ENCODE measurements at regions not wholly inside any gene's neighbourhood (a gene's known extent, or its start where the extent isn't known, plus 50 kb on each side); places are given as distances from the start of the nearest gene placed in this dataset.
"Not testable (repeated sequence)": the region's sequence is repeated elsewhere in the genome, so short reads cannot be mapped to it uniquely, and the experiment has no call there.

DNA sequence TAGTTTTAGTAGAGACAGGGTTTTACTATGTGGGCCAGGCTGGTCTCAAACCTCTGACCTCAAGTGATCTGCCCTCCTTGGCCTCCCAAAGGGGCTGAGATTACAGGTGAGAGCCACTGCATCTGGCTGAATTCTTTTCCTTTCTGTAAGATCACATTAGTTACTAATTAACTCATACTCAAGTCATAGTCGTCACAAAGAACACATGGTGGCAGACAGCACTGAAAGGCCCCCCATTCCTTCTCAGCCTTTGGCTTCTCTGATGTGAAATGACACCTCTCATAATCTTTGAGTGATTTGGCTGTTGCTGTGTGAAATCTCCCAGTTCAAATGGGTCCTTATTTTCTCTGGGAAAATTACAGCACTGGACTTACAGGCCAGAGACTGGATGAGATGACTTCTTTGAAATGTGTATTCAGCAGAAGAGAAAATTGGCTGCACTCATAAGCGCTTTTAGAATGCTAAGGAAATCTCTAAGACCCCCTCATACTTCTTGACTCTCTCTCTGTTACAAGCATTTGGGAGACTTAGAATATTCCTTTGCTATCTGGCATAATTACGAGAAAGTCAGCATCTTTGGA is 764.8 kb downstream of the RNF144A start:
- Histone ChIP-seq H3K27ac (no peak overlapping the region), H3K4me3 (no peak overlapping the region)

GRCh38 chr2:7683196-7683595 is 766.0 kb downstream of the RNF144A start:
- no peak overlapping the region for H3K4me3 ChIP-seq
- H3K27ac ChIP-seq: no peak overlapping the region

DNA sequence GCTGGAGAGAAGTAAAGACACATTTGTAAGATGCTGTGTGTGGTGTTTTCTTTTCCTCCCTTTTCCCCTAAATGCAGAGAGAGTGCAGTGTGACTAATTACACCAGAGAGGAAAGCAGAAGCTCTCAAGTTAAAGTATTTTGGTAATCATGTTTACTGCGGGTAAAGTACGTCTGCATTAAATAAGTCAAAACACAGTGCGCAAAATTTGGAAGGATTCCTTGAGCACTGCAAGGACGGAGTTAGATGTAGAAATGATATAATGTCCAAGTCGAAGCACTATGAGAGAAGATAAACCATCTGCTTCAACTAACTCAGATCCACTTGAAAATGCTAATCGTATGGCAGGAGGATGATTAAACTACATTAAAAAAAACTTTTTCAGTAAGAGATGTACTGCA is 766.5 kb downstream of the RNF144A start:
- Histone ChIP-seq H3K4me3 (no peak overlapping the region), H3K27ac (no peak overlapping the region)

DNA sequence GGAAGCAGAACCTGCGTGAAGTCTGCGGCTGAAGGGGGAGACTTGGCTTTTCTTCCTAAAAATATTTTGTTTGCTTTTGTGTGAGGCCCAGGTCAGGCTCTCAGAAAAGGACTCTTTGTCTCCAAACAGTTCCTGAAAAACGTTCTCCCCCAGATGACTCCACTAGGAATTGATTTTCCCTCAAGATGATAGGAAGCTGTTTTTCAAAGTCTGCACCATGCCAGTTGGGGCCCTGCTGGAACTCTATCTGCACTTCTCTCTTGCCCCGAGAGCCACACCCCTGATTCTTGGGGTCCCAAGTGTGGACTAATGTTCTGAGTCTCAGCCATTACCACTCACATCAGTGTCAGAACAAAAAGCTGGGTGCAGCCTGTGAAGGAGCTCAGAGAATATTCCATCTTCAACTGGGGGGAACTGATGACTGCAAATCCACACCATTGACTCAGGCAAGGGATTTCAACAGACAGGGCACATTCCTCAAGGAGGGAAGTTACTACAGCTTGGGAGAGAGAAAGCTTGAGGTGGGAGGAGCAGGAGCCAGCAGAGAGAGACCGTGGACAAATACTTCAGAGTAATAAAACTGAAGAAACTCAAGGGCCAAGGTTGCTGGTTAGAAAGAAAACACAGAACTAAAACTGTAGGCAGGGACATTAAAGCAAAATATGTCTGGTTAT is 768.3 kb downstream of the RNF144A start:
- Histone ChIP-seq H3K27ac (no peak overlapping the region), H3K4me3 (no peak overlapping the region)

GRCh38 chr2:7686016-7686385 is 768.8 kb downstream of the RNF144A start:
- H3K4me3 ChIP-seq: no peak overlapping the region

GRCh38 chr2:7691961-7692656 is 774.9 kb downstream of the RNF144A start:
- no peak overlapping the region for H3K4me3 ChIP-seq
- no peak overlapping the region for H3K27ac ChIP-seq

More at GRCh38 chr2:7686016-7686385, 768.8 kb downstream of the RNF144A start:
- H3K27ac ChIP-seq: no peak overlapping the region

GRCh38 chr2:7692657-7693161 is 775.5 kb downstream of the RNF144A start:
- Histone ChIP-seq H3K27ac (no peak overlapping the region), H3K4me3 (no peak overlapping the region)

GRCh38 chr2:7693246-7694075 is 776.2 kb downstream of the RNF144A start:
- no peak overlapping the region for H3K27ac ChIP-seq

DNA sequence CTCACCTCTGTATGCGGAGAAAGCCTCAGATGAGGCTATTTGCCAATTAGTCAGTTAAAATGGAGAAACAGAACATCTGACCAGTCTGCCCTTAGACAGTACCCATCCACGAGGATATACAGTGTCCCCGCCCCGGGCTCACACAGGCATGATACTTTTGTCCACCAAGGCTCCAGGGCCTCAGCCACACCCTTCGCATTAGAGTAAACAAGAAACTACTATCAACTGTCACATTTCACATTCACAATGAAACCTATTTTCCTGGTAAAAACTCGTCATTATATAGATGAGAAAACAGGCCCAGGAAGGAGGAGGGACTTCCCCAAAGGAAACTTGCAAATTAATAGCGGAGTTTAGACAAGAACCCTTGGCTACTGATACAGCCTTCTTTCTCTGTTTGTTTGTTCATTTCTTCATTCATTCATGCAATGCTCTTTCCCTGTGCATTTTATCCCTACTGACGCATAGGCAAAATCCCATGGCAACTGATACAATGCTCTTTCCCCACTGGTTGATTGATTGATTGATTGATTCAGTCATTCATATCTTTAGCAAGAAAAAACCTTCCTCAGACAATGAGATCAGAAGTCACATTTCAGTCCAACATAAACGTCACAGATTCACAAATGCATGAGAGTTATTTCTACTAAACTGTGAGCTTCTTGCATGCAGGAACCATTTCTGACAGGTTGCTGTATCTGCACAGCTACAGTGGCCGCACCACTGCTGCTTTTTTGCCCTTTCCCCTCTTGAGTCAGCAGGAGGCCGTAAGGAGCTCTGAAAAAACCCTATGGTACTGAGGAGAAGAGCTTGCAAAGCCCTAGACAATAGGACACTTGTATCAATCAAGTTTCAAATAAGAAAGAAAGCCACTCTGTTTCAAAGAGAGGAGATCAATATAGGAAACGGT is 777.1 kb downstream of the RNF144A start:
- H3K4me3 ChIP-seq: no peak overlapping the region
- no peak overlapping the region for H3K27ac ChIP-seq

More at GRCh38 chr2:7693246-7694075, 776.2 kb downstream of the RNF144A start:
- H3K4me3 ChIP-seq: no peak overlapping the region

DNA sequence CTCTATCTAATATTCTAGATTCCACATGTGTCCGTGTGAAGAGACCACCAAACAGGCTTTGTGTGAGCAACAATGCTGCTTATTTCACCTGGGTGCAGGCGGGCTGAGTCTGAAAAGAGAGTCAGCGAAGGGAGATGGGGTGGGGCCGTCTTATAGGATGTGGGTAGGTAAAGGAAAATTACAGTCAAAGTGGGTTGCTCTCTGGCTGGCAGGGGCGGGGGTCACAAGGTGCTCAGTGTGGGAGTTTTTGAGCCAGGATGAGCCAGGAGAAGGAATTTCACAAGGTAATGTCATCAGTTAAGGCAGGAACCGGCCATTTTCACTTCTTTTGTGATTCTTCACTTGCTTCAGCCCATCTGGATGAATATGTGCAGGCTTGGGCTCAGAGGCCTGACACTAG is 779.3 kb downstream of the RNF144A start:
- not testable (repeated sequence) for H3K4me3 ChIP-seq, H3K27ac ChIP-seq

DNA sequence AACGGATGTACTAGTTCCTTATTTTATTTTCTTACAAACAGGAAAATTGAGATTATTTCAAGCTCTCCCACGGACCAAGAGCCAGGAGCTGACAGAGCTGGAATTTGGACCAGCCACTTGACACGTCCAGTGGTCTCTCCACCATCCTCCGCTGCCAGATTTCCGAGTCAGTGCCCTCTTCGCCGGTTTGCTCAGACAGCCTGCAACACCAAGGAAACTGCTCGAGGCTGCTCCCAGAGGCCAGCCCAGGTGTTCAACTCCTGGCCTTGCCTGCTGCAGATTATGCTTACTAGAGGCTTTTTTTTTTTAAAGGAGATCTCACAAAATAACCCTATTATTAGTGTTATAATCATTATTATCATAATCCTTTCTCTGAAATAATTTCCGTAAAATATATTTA is 779.8 kb downstream of the RNF144A start:
- H3K27ac ChIP-seq: no peak overlapping the region
- H3K4me3 ChIP-seq: no peak overlapping the region

GRCh38 chr2:7701791-7702190 is 784.6 kb downstream of the RNF144A start:
- H3K27ac ChIP-seq: no peak overlapping the region
- H3K4me3 ChIP-seq: no peak overlapping the region

- H3K27ac ChIP-seq: no peak overlapping the region
- H3K4me3 ChIP-seq: no peak overlapping the region
Observed at GRCh38 chr2:7703048-7703447, 785.8 kb downstream of the RNF144A start.

DNA sequence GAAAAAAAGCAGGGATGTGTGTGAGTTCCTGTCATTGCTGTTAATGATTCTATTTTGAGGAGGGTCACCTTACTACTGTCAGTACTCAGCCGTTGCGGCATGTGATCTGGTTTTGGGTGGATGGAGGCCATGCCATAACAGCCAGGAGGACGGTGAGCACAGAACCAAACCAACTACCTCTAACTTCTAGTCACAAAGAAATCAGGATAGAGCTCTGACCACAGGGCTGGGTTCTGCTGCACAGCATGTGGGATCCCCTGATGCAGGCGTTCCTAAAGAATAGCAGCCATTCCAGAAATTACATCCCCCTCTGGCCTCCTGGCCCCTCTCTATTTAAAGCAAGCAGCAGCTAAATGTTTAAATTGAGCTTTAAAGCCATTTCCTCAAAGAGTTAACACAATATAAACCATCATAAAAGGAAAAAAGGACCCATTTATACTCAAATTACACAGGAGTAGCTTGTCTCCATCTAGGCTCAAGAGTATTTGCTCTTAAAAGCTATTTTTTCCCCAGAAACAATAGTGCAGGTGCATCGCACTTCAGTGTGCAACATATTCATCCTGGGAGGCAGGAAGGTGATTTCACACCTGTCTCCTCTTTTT is 786.4 kb downstream of the RNF144A start:
- no peak overlapping the region for H3K4me3 ChIP-seq
- H3K27ac ChIP-seq: no peak overlapping the region

GRCh38 chr2:7704296-7704865 is 787.2 kb downstream of the RNF144A start:
- no peak overlapping the region for H3K27ac ChIP-seq
- no peak overlapping the region for H3K4me3 ChIP-seq

DNA sequence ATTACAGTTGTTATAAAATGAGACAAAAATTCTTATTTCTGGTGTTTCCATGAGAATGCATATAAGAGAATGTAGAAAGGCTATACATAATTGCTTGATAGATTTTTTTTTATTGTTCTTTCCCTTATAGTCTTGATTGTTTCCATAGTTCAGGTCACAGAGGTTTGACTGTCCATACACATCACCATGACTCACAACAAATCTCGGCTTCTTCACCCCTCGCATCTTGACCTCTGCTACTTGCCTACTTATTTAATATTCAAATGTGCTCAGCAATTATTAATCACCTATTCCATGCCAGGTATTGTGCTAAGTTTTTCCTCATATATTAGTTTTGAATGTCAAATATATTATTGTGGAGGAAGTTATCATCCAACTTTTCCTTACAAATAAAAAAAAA is 789.6 kb downstream of the RNF144A start:
- H3K4me3 ChIP-seq: no peak overlapping the region
- H3K27ac ChIP-seq: no peak overlapping the region

- Histone ChIP-seq H3K27ac (no peak overlapping the region), H3K4me3 (no peak overlapping the region)
Observed at GRCh38 chr2:7707723-7708122, 790.5 kb downstream of the RNF144A start.

DNA sequence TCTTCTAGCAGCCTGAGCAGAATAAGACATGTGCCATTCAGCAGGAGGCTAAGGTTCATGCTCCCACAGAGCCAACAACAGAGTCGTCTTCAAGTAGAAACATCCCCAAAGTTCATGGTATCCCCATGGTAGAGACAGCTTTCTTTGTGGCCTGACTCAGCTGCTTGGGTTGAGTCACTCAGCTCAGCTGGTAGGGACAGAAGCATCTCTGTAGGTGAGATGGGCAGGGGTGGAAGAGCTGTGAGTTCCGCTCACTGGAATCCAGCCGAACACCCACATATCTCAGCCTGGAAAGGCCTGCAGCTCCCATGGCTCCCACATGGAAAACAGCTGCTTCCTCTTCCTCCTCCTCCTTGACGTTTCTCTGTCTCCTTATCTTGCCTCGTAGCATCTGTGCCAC is 792.7 kb downstream of the RNF144A start:
- Histone ChIP-seq H3K4me3 (no peak overlapping the region), H3K27ac (no peak overlapping the region)

- no peak overlapping the region for H3K27ac ChIP-seq
- H3K4me3 ChIP-seq: no peak overlapping the region
Observed at GRCh38 chr2:7711167-7711566, 794.0 kb downstream of the RNF144A start.
